SK-N-SH (cell line): ENCODE measurements at regions not wholly inside any gene's neighbourhood (a gene's known extent, or its start where the extent isn't known, plus 50 kb on each side); places are given as distances from the start of the nearest gene placed in this dataset.

Experiments used
- CTCF ChIA-PET: fragments of 300-600, 350-600 bp; formaldehyde crosslinking; extraction: SDS; loops from one replicate; lab custom pipeline; 2021; lab: Yijun Ruan, JAX
- POLR2A ChIA-PET: fragments of 350-600 bp; sonication (Branson Sonifier 250); formaldehyde crosslinking; extraction: SDS; loops from one replicate; lab custom pipeline; 2020; ENCODE audit warnings: antibody characterized with exemption, inconsistent platforms; lab: Yijun Ruan, JAX
- DNase-seq: peaks from one replicate; pipeline ENCODE4 v3.0.0; 2012
- H2AFZ ChIP-seq: fragments of 200-600 bp; sonication (generic); 2 replicates; pipeline ENCODE4 v1.8.1; 2016; ENCODE audit warnings: antibody characterized with exemption, mild to moderate bottlenecking, low read depth
- H3F3A ChIP-seq: fragments of 200-600 bp; sonication (generic); replicated peaks from 2 replicates; pipeline ENCODE3; 2016; ENCODE audit warnings: antibody characterized with exemption, mild to moderate bottlenecking; ENCODE audit not compliant: insufficient read depth
- H3K27ac ChIP-seq, 2 experiments: fragments of 200-500 bp in 1 of 2; fragments of 200-600 bp in 1 of 2; sonication (Bioruptor generic) in 1 of 2; sonication (generic), shearing (Covaris generic) in 1 of 2; 2 replicates each; pipeline versions ENCODE4 v1.5.1 to v1.6.1; 2014 to 2016; ENCODE audit warnings: low read depth in 2 of 2, inconsistent platforms in 1 of 2, low read length in 1 of 2, mild to moderate bottlenecking in 1 of 2, mixed read lengths in 1 of 2
- H3K27me3 ChIP-seq: fragments of 200-600 bp; sonication (generic), shearing (Covaris generic); 2 replicates; pipeline ENCODE4 v1.6.1; 2016; ENCODE audit warnings: mixed run types; ENCODE audit not compliant: insufficient read depth
- H3K36me3 ChIP-seq, 2 experiments: fragments of 200-500 bp in 1 of 2; fragments of 200-600 bp in 1 of 2; sonication (Bioruptor generic) in 1 of 2; sonication (generic) in 1 of 2; replicated peaks in 1 of 2; 2 replicates each; pipeline versions ENCODE3 to v1.5.1; 2014 to 2016; ENCODE audit warnings: low read length in 1 of 2, mild to moderate bottlenecking in 1 of 2; ENCODE audit not compliant: insufficient read depth in 2 of 2, control insufficient read depth in 1 of 2
- H3K4me1 ChIP-seq, 2 experiments: fragments of 200-500 bp in 1 of 2; fragments of 200-600 bp in 1 of 2; sonication (Bioruptor generic) in 1 of 2; sonication (generic), shearing (Covaris generic) in 1 of 2; 2 replicates each; pipeline versions ENCODE4 v1.5.1 to v1.6.1; 2014 to 2016; ENCODE audit warnings: low read depth in 1 of 2, low read length in 1 of 2, mixed run types in 1 of 2; ENCODE audit not compliant: insufficient read depth in 2 of 2, control insufficient read depth in 1 of 2
- H3K4me2 ChIP-seq: fragments of 200-600 bp; sonication (generic), shearing (Covaris generic); 2 replicates; pipeline ENCODE4 v1.6.1; 2017; ENCODE audit warnings: mixed run types
- H3K4me3 ChIP-seq, 2 experiments: fragments of 200-500 bp in 1 of 2; fragments of 200-600 bp in 1 of 2; sonication (Bioruptor generic) in 1 of 2; sonication (generic), shearing (Covaris generic) in 1 of 2; 2 replicates each; pipeline versions ENCODE4 v1.5.1 to v1.8.1; 2014 to 2016; ENCODE audit warnings: low read depth in 2 of 2, inconsistent platforms in 1 of 2, low read length in 1 of 2, mild to moderate bottlenecking in 1 of 2, mixed read lengths in 1 of 2, moderate library complexity in 1 of 2
- H3K79me2 ChIP-seq: fragments of 200-600 bp; sonication (generic); 2 replicates; pipeline ENCODE4 v1.8.1; 2017; ENCODE audit warnings: mild to moderate bottlenecking; ENCODE audit not compliant: insufficient read depth
- H3K9ac ChIP-seq: fragments of 200-600 bp; sonication (generic); 2 replicates; pipeline ENCODE4 v1.6.1; 2017; ENCODE audit warnings: mixed run types
- H3K9me2 ChIP-seq: fragments of 200-600 bp; sonication (generic); 2 replicates; pipeline ENCODE4 v1.6.1; 2017; ENCODE audit warnings: mixed run types
- H3K9me3 ChIP-seq: fragments of 200-600 bp; sonication (generic); 2 replicates; pipeline ENCODE4 v1.6.1; 2017; ENCODE audit warnings: mixed run types, mild to moderate bottlenecking, moderate library complexity
- H4K20me1 ChIP-seq: fragments of 200-600 bp; sonication (generic); 2 replicates; pipeline ENCODE4 v1.6.1; 2017; ENCODE audit warnings: mild to moderate bottlenecking, mixed run types; ENCODE audit not compliant: insufficient read depth
- CHD2 ChIP-seq: fragments of 150-350 bp; IDR thresholded peaks from 2 replicates; pipeline ENCODE4 v1.6.1; 2018; ENCODE audit warnings: low read length; ENCODE audit not compliant: partially characterized antibody
- EZH2phosphoT487 ChIP-seq: fragments of 200-600 bp; sonication (generic); IDR thresholded peaks from 2 replicates; pipeline ENCODE4 v1.6.1; 2017; ENCODE audit warnings: low read depth, mixed run types, mild to moderate bottlenecking, antibody characterized with exemption, moderate library complexity, borderline replicate concordance
- FOXJ3 ChIP-seq: sonication (generic); formaldehyde crosslinking; IDR thresholded peaks from 2 replicates; pipeline ENCODE4 v1.5.1; 2020; ENCODE audit warnings: mild to moderate bottlenecking, missing genetic modification reagents
- FOXM1 ChIP-seq: IDR thresholded peaks from 2 replicates; pipeline ENCODE4 v1.4.0; 2012; ENCODE audit warnings: low read depth, mild to moderate bottlenecking
- JUND ChIP-seq: IDR thresholded peaks from 2 replicates; pipeline ENCODE4 v1.4.0; 2012
- RAD21 ChIP-seq: IDR thresholded peaks from 2 replicates; pipeline ENCODE4 v1.6.1; 2012; ENCODE audit warnings: mild to moderate bottlenecking, low read length
- RCOR1 ChIP-seq: fragments of 150-350 bp; IDR thresholded peaks from 2 replicates; pipeline ENCODE4 v1.6.1; 2017; ENCODE audit warnings: antibody characterized with exemption, low read length
- SIN3A ChIP-seq: IDR thresholded peaks from 2 replicates; pipeline ENCODE4 v1.6.1; 2012; ENCODE audit warnings: low read depth, mild to moderate bottlenecking, low read length, moderate library complexity, borderline replicate concordance
- TAF1 ChIP-seq: IDR thresholded peaks from 2 replicates; pipeline ENCODE4 v1.6.1; 2012; ENCODE audit warnings: low read depth, mild to moderate bottlenecking, low read length, moderate library complexity, borderline replicate concordance
- YY1 ChIP-seq: IDR thresholded peaks from 2 replicates; pipeline ENCODE4 v1.4.0; 2012; ENCODE audit warnings: low read depth, mild to moderate bottlenecking
- WGBS: methylation state at CpG from one replicate; pipeline ENCODE4 v1.1.6; 2017; ENCODE audit warnings: low lambda C conversion rate; 5-methylcytosine and 5-hydroxymethylcytosine counted together
- TF ChIP-seq, protein P1 (sequence below): IDR thresholded peaks from 2 replicates; pipeline ENCODE4 v1.4.0; 2012; ENCODE audit warnings: low read depth, borderline replicate concordance
- TF ChIP-seq, protein P2 (sequence below): fragments of 150-350 bp; IDR thresholded peaks from 2 replicates; pipeline ENCODE4 v1.6.1; 2016; ENCODE audit warnings: mild to moderate bottlenecking, low read depth, low read length

DNA sequence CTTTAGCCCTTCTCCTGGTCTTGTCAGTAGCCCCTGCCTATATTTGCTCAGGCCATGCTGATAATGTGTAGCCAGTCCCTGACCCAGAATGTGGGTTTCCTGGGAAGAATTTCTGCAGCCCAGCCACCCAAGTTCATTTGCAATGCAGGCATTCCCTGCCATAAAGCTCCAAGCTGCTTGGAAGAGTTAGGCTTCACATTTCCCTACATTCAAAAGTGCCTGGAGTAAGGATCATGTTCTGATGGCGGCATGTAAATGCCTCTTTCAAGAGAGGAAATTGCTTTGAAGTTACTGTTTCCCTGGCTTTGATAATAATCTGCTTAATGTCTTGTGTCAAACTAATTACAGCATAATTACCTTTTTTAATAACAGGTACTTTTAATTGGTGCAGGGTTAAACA is 266.1 kb downstream of the MIAT start (continued):
- TF ChIP-seq, protein P1, sequence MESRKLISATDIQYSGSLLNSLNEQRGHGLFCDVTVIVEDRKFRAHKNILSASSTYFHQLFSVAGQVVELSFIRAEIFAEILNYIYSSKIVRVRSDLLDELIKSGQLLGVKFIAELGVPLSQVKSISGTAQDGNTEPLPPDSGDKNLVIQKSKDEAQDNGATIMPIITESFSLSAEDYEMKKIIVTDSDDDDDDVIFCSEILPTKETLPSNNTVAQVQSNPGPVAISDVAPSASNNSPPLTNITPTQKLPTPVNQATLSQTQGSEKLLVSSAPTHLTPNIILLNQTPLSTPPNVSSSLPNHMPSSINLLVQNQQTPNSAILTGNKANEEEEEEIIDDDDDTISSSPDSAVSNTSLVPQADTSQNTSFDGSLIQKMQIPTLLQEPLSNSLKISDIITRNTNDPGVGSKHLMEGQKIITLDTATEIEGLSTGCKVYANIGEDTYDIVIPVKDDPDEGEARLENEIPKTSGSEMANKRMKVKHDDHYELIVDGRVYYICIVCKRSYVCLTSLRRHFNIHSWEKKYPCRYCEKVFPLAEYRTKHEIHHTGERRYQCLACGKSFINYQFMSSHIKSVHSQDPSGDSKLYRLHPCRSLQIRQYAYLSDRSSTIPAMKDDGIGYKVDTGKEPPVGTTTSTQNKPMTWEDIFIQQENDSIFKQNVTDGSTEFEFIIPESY = no peak
- TF ChIP-seq JUND (no peak), RCOR1 (no peak), EZH2phosphoT487 (no peak), FOXM1 (no peak), SIN3A (no peak), RAD21 (no peak), CHD2 (no peak)

GRCh38 chr22:26927821-26928220 is 270.4 kb downstream of the MIAT start:
- no peaks in the 10 kb centered on the region for H3K4me1 ChIP-seq
- H3K4me3 ChIP-seq = no peak overlapping the region
- no peaks in the 10 kb centered on the region for H3K79me2 ChIP-seq
- no peak overlapping the region for H3K9ac ChIP-seq
- peaks cover 17% of the 10 kb centered on the region; the same call in 1 of the 2 replicates for H3K27me3 ChIP-seq
- no peaks in the 10 kb centered on the region for H3K9me2 ChIP-seq
- WGBS = 8% methylated on average over 4 of the region's 6 CpGs
- no peaks in the 10 kb centered on the region for H4K20me1 ChIP-seq
- H3K4me2 ChIP-seq = no peak overlapping the region
- H3F3A ChIP-seq = no peaks in the 10 kb centered on the region
- TF ChIP-seq FOXM1 = no peak
- TF ChIP-seq TAF1 = no peak
- TF ChIP-seq, protein P2, sequence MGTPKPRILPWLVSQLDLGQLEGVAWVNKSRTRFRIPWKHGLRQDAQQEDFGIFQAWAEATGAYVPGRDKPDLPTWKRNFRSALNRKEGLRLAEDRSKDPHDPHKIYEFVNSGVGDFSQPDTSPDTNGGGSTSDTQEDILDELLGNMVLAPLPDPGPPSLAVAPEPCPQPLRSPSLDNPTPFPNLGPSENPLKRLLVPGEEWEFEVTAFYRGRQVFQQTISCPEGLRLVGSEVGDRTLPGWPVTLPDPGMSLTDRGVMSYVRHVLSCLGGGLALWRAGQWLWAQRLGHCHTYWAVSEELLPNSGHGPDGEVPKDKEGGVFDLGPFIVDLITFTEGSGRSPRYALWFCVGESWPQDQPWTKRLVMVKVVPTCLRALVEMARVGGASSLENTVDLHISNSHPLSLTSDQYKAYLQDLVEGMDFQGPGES = no peak
- H2AFZ ChIP-seq = no peak overlapping the region
- no peaks in the 10 kb centered on the region for H3K9me3 ChIP-seq
- ChIA-PET CTCF (interaction anchor here (0.6 to 1.3 kb wide), 3 partner anchors 11 to 25 kb away, joined by 3 read pairs; no protein-coding TSS in a partner anchor), POLR2A (no interaction called here)
- no peak overlapping the region for H3K27ac ChIP-seq
- DNase-seq = no peak
- no peaks in the 10 kb centered on the region for H3K36me3 ChIP-seq

- Histone ChIP-seq H3K27me3 (peaks cover 16% of the 10 kb centered on the region; the same call in 1 of the 2 replicates), H3K36me3 (no peaks in the 10 kb centered on the region), H3K4me3 (no peak overlapping the region), H3F3A (no peaks in the 10 kb centered on the region), H3K27ac (no peak overlapping the region), H3K4me1 (no peaks in the 10 kb centered on the region), H3K9me3 (no peaks in the 10 kb centered on the region), H2AFZ (no peak overlapping the region), H3K4me2 (no peak overlapping the region), H3K9ac (no peak overlapping the region), H3K79me2 (no peaks in the 10 kb centered on the region), H3K9me2 (no peaks in the 10 kb centered on the region), H4K20me1 (no peaks in the 10 kb centered on the region)
- POLR2A ChIA-PET = no interaction called here
- 69% methylated on average over 3 of the region's 3 CpGs for WGBS
- CTCF ChIA-PET = no interaction called here
- DNase-seq = no peak
- no peak for TF ChIP-seq YY1
- TF ChIP-seq CHD2 = no peak
- no peak for TF ChIP-seq FOXJ3 (CRISPR knock-in tag)
These were observed 274.1 kb downstream of the MIAT start for GRCh38 chr22:26931471-26931870.
